A673 (cell line): ENCODE measurements at regions not wholly inside any gene's neighbourhood (a gene's known extent, or its start where the extent isn't known, plus 50 kb on each side); places are given as distances from the start of the nearest gene placed in this dataset.
"Not testable (repeated sequence)": the region's sequence is repeated elsewhere in the genome, so short reads cannot be mapped to it uniquely, and the experiment has no call there.

Source experiments
- BruUV-seq: library from RNA; stranded (reverse); fragments of 400-500 nt; replicated peaks from 2 replicates; lab custom pipeline; 2021; lab: Mats Ljungman, UMichigan
- CTCF ChIA-PET: fragments of 300-600 bp; sonication (Branson Sonifier 250); formaldehyde crosslinking; loops from one replicate; lab custom pipeline; 2022; ENCODE audit warnings: antibody characterized with exemption; lab: Charles Lee
- POLR2A ChIA-PET: fragments of 300-600 bp; sonication (Branson Sonifier 250); formaldehyde crosslinking; loops from one replicate; lab custom pipeline; 2022; ENCODE audit warnings: antibody characterized with exemption; ENCODE audit not compliant: low non-redundant PET; lab: Charles Lee
- DNase-seq: peaks from one replicate; pipeline ENCODE4 v3.0.0-alpha.2; 2015; ENCODE audit warnings: low spot score
- H3K27ac ChIP-seq: fragments of 200-600 bp; sonication (generic); 2 replicates; pipeline ENCODE4 v1.5.1; 2016; ENCODE audit warnings: mixed run types, low read depth, mild to moderate bottlenecking, mixed read lengths, antibody characterized with exemption, low read length; ENCODE audit not compliant: poor library complexity, severe bottlenecking
- H3K27me3 ChIP-seq: fragments of 200-600 bp; sonication (generic); replicated peaks from 2 replicates; pipeline ENCODE4 v1.6.1; 2017; ENCODE audit warnings: mixed run types, low read depth, mild to moderate bottlenecking, mixed read lengths, antibody characterized with exemption, low read length; ENCODE audit not compliant: insufficient read depth, poor library complexity
- H3K36me3 ChIP-seq: fragments of 200-600 bp; sonication (generic); 2 replicates; pipeline ENCODE4 v1.6.1; 2016; ENCODE audit warnings: mixed run types, mild to moderate bottlenecking, mixed read lengths, antibody characterized with exemption, low read length; ENCODE audit not compliant: insufficient read depth, poor library complexity, severe bottlenecking
- H3K4me1 ChIP-seq: fragments of 200-600 bp; sonication (generic); 2 replicates; pipeline ENCODE4 v1.6.1; 2017; ENCODE audit warnings: mixed run types, mild to moderate bottlenecking, mixed read lengths, antibody characterized with exemption, low read length; ENCODE audit not compliant: insufficient read depth, poor library complexity, severe bottlenecking
- H3K4me3 ChIP-seq: fragments of 200-600 bp; sonication (generic); 2 replicates; pipeline ENCODE4 v1.5.1; 2016; ENCODE audit warnings: low read depth, mixed run types, mild to moderate bottlenecking, mixed read lengths, low read length; ENCODE audit not compliant: poor library complexity, severe bottlenecking
- H3K9me3 ChIP-seq: fragments of 200-600 bp; sonication (generic); 2 replicates; pipeline ENCODE4 v1.6.1; 2016; ENCODE audit warnings: mixed run types, low read depth, mild to moderate bottlenecking, mixed read lengths, antibody characterized with exemption, low read length; ENCODE audit not compliant: poor library complexity, severe bottlenecking
- CTCF ChIP-seq: fragments of 300-800, 200-600 bp; sonication (generic); conservative IDR thresholded peaks from 2 replicates; pipeline ENCODE4 v1.5.1; 2017; ENCODE audit warnings: low read depth, mild to moderate bottlenecking, antibody characterized with exemption, low read length, moderate library complexity, mixed read lengths
- EZH2 ChIP-seq: fragments of 200-600 bp; sonication (generic); IDR thresholded peaks from 2 replicates; pipeline ENCODE4 v1.6.1; 2017; ENCODE audit warnings: borderline replicate concordance, low read depth, mild to moderate bottlenecking, mixed read lengths, antibody characterized with exemption, low read length; ENCODE audit not compliant: poor library complexity, severe bottlenecking
- intact Hi-C: fragments of 100-400 bp; cut with micrococcal nuclease; formaldehyde crosslinking; loops from one replicate; pipeline ENCODE4 v1.10.0; 2022; ENCODE audit not compliant: unreplicated experiment

GRCh38 chr1:215426101-215426500 is 141.0 kb upstream of the KCTD3 start:
- no peak for TF ChIP-seq EZH2
- TF ChIP-seq CTCF = no peak
- POLR2A ChIA-PET = no interaction called here
- intact Hi-C loops = no loop called here

GRCh38 chr1:215432483-215433227 is 134.4 kb upstream of the KCTD3 start:
- H3K4me1 ChIP-seq, BruUV-seq, DNase-seq, H3K4me3 ChIP-seq, H3K27ac ChIP-seq, intact Hi-C loops, H3K27me3 ChIP-seq, H3K36me3 ChIP-seq, POLR2A ChIA-PET, H3K9me3 ChIP-seq, CTCF ChIA-PET: not testable (repeated sequence)

More at GRCh38 chr1:215426101-215426500, 141.0 kb upstream of the KCTD3 start:
- no peak overlapping the region for H3K4me3 ChIP-seq
- no peaks in the 10 kb centered on the region for H3K36me3 ChIP-seq
- no peaks in the 10 kb centered on the region for H3K4me1 ChIP-seq
- H3K27ac ChIP-seq = no peak overlapping the region
- no TSS peak for BruUV-seq
- H3K27me3 ChIP-seq = peaks cover 25% of the 10 kb centered on the region
- no peaks in the 10 kb centered on the region for H3K9me3 ChIP-seq
- CTCF ChIA-PET = no interaction called here
- DNase-seq = no peak

- no peaks in the 10 kb centered on the region for H3K4me1 ChIP-seq
- intact Hi-C loops = no loop called here
- H3K9me3 ChIP-seq = no peaks in the 10 kb centered on the region
- CTCF ChIA-PET = no interaction called here
- no peaks in the 10 kb centered on the region for H3K36me3 ChIP-seq
- POLR2A ChIA-PET = no interaction called here
- no peak overlapping the region for H3K27ac ChIP-seq
- no peaks in the 10 kb centered on the region for H3K27me3 ChIP-seq
- no peak for DNase-seq
- H3K4me3 ChIP-seq = no peak overlapping the region
- BruUV-seq = no TSS peak
- no peak for TF ChIP-seq EZH2
- no peak for TF ChIP-seq CTCF
Observed at GRCh38 chr1:215433237-215433636, 133.9 kb upstream of the KCTD3 start.

- no peak overlapping the region for H3K4me3 ChIP-seq
- intact Hi-C loops = no loop called here
- no peaks in the 10 kb centered on the region for H3K9me3 ChIP-seq
- ChIA-PET CTCF (no interaction called here), POLR2A (no interaction called here)
- BruUV-seq = no TSS peak
- no peaks in the 10 kb centered on the region for H3K27me3 ChIP-seq
- H3K36me3 ChIP-seq = no peaks in the 10 kb centered on the region
- TF ChIP-seq EZH2 (no peak), CTCF (no peak)
- no peak overlapping the region for H3K27ac ChIP-seq
- no peak for DNase-seq
- no peaks in the 10 kb centered on the region for H3K4me1 ChIP-seq
Observed at GRCh38 chr1:215439549-215439948, 127.6 kb upstream of the KCTD3 start.
